ENCODE measurements at regions not wholly inside any gene's neighbourhood (a gene's known extent, or its start where the extent isn't known, plus 50 kb on each side); places are given as distances from the start of the nearest gene placed in this dataset.
A peak's percentile ranks its signal among the peaks of the same experiment; 100 is the strongest.
"Not testable (repeated sequence)": the region's sequence is repeated elsewhere in the genome, so short reads cannot be mapped to it uniquely, and the experiment has no call there.

GRCh38 chr3:56926947-56927282, 125.2 kb upstream of the ARHGEF3 start:
- Histone ChIP-seq H3K9me3 (no peaks in the 10 kb centered on the region), H3K4me1 (peaks cover 50 to 60% (median 57%) of the 10 kb centered on the region in 4 donors), H3K27ac (replicated peaks in 1 of 4) (peak overlapping the region in 1 of 4 donors; percentile 9), H3K4me3 (no peak overlapping the region), H3K27me3 (no peaks in the 10 kb centered on the region), H3K36me3 (no peaks in the 10 kb centered on the region)
- 74% methylated on average over 2 of the region's 2 CpGs for WGBS
- no peak for DNase-seq (ENCODE audit: extremely low spot score)
- no peak for TF ChIP-seq EP300 (IDR thresholded peaks at IDR 0.05)
- no peak for TF ChIP-seq CTCF (IDR thresholded peaks at IDR 0.05)
- TF ChIP-seq POLR2AphosphoS5 (IDR thresholded peaks at IDR 0.05): no peak
- TF ChIP-seq POLR2A (IDR thresholded peaks at IDR 0.05; ENCODE audit: low read depth): no peak
- intact Hi-C loops (cut with DNase I): no loop called here

- WGBS: 64% methylated on average over 3 of the region's 3 CpGs
- Histone ChIP-seq H3K36me3 (no peaks in the 10 kb centered on the region), H3K9me3 (no peaks in the 10 kb centered on the region), H3K4me1 (peaks cover 55 to 65% (median 62%) of the 10 kb centered on the region in 4 donors), H3K4me3 (no peak overlapping the region), H3K27ac (replicated peaks in 1 of 4) (peak overlapping the region in 2 of 4 donors; percentile 30 to 42), H3K27me3 (no peaks in the 10 kb centered on the region)
- TF ChIP-seq EP300 (IDR thresholded peaks at IDR 0.05) (no peak), POLR2AphosphoS5 (IDR thresholded peaks at IDR 0.05) (no peak), CTCF (IDR thresholded peaks at IDR 0.05) (no peak), POLR2A (IDR thresholded peaks at IDR 0.05; ENCODE audit: low read depth) (no peak)
- DNase-seq (ENCODE audit: extremely low spot score): no peak
- intact Hi-C loops (cut with DNase I): no loop called here
Observed at GRCh38 chr3:56926243-56926946, 124.6 kb upstream of the ARHGEF3 start.

GRCh38 chr3:56924700-56925099, 123.0 kb upstream of the ARHGEF3 start:
- H3K36me3 ChIP-seq; intact Hi-C loops (cut with DNase I); H3K27me3 ChIP-seq; H3K9me3 ChIP-seq; H3K4me3 ChIP-seq; DNase-seq (ENCODE audit: extremely low spot score): not testable (repeated sequence)
- WGBS: 100% methylated on average over 1 of the region's 1 CpG
- Histone ChIP-seq H3K27ac (replicated peaks in 1 of 4) (peak overlapping the region; percentile 51 to 74 (median 62)), H3K4me1 (peaks cover 59 to 68% (median 66%) of the 10 kb centered on the region in 4 donors)

GRCh38 chr3:56923526-56924224, 121.9 kb upstream of the ARHGEF3 start:
- Histone ChIP-seq H3K9me3 (no peaks in the 10 kb centered on the region), H3K4me3 (no peak overlapping the region), H3K27ac (replicated peaks in 1 of 4) (peak overlapping the region; percentile 58 to 74 (median 66)), H3K27me3 (no peaks in the 10 kb centered on the region), H3K4me1 (peaks cover 59 to 68% (median 64%) of the 10 kb centered on the region in 4 donors), H3K36me3 (no peaks in the 10 kb centered on the region)
- 8% methylated on average over 3 of the region's 3 CpGs for WGBS
- intact Hi-C loops (cut with DNase I): no loop called here
- DNase-seq (ENCODE audit: extremely low spot score): no peak
- TF ChIP-seq POLR2A (IDR thresholded peaks at IDR 0.05; ENCODE audit: low read depth): no peak
- peak; percentile 50 to 65 for TF ChIP-seq POLR2AphosphoS5 (IDR thresholded peaks at IDR 0.05)
- TF ChIP-seq CTCF (IDR thresholded peaks at IDR 0.05): no peak

GRCh38 chr3:56921573-56922453, 120.1 kb upstream of the ARHGEF3 start:
- H3K36me3 ChIP-seq: no peaks in the 10 kb centered on the region
- peaks cover 54 to 63% (median 61%) of the 10 kb centered on the region in 4 donors for H3K4me1 ChIP-seq
- DNase-seq (ENCODE audit: extremely low spot score): no peak
- H3K27ac ChIP-seq (replicated peaks in 1 of 4): peak overlapping the region; percentile 58 to 74 (median 66)
- H3K4me3 ChIP-seq: peak overlapping the region; percentile 30 to 39 (median 35)
- WGBS: 18% methylated on average over 7 of the region's 7 CpGs
- H3K9me3 ChIP-seq: no peaks in the 10 kb centered on the region
- no peaks in the 10 kb centered on the region for H3K27me3 ChIP-seq
- no peak for TF ChIP-seq POLR2AphosphoS5 (IDR thresholded peaks at IDR 0.05)
- no peak for TF ChIP-seq CTCF (IDR thresholded peaks at IDR 0.05)
- no peak for TF ChIP-seq POLR2A (IDR thresholded peaks at IDR 0.05; ENCODE audit: low read depth)
- no peak for TF ChIP-seq EP300 (IDR thresholded peaks at IDR 0.05)
- intact Hi-C loops (cut with DNase I): no loop called here
